ENCODE measurements at regions not wholly inside any gene's neighbourhood (a gene's known extent, or its start where the extent isn't known, plus 50 kb on each side); places are given as distances from the start of the nearest gene placed in this dataset.

DNA sequence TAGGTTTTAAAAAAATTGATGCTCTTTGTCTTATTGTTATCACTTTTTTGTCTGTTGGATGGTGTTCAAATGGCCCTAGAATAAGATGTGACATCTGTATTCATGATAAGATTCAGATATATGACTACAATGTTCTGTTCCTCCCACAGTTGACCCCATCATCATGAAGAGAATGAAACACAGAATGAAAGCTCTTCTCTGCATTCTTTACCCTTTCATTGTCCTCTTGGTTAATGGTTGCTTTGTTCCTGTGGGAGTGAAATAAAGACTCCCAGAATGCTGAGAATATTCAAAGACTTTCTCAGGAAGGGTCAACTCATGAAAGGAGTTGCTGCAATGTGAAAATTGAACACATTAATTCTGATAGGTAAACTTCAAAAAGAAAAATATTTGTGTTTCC, 1015.8 kb downstream of the SORCS3 start:
- Histone ChIP-seq H3K4me3 (ENCODE audit: low read length) (no peak overlapping the region), H3K27ac (ENCODE audit: low read length) (no peak overlapping the region), H3K36me3 (ENCODE audit: control insufficient read depth, insufficient read depth, low read length) (no peaks in the 10 kb centered on the region), H3K27me3 (ENCODE audit: control insufficient read depth, insufficient read depth, low read length) (no peaks in the 10 kb centered on the region), H3K4me1 (ENCODE audit: control insufficient read depth, insufficient read depth, low read length) (peaks cover 1% of the 10 kb centered on the region; the same call in 1 of the 2 replicates), H3K9me3 (ENCODE audit: control insufficient read depth, insufficient read depth, low read length) (no peaks in the 10 kb centered on the region)
- DNase-seq (ENCODE audit: low read depth, low spot score) = no peak

DNA sequence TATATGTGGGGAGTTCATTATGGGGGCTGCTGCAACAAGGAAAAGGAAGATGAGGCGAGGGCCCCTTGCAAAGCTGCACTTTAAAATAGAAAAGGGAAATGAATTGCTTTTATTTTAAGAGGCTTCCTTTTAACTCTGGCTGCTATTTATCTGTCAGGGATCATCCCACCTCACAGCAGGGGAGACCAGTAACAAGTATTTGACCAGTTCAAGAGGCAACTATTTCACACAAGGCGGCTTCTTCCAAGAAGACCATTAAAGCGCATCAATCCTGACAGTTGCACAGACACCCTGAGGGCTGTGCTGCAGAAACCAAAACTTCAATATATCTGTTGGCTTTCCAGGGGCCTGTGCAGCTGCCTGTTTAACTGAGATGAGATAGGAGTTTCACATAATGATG, 1009.2 kb downstream of the SORCS3 start:
- DNase-seq (ENCODE audit: low read depth, low spot score) = no peak
- no peaks in the 10 kb centered on the region for H3K36me3 ChIP-seq (ENCODE audit: control insufficient read depth, insufficient read depth, low read length)
- no peak overlapping the region for H3K4me3 ChIP-seq (ENCODE audit: low read length)
- H3K9me3 ChIP-seq (ENCODE audit: control insufficient read depth, insufficient read depth, low read length) = no peaks in the 10 kb centered on the region
- 0 out of 2 replicates have a peak, but pooled peaks cover 2% of the 10 kb centered on the region for H3K4me1 ChIP-seq (ENCODE audit: control insufficient read depth, insufficient read depth, low read length)
- no peaks in the 10 kb centered on the region for H3K27me3 ChIP-seq (ENCODE audit: control insufficient read depth, insufficient read depth, low read length)
- no CpG with 5 or more reads among the region's 3 CpGs for WGBS (ENCODE audit: insufficient coverage, insufficient read length)
- no peak overlapping the region for H3K27ac ChIP-seq (ENCODE audit: low read length)

DNA sequence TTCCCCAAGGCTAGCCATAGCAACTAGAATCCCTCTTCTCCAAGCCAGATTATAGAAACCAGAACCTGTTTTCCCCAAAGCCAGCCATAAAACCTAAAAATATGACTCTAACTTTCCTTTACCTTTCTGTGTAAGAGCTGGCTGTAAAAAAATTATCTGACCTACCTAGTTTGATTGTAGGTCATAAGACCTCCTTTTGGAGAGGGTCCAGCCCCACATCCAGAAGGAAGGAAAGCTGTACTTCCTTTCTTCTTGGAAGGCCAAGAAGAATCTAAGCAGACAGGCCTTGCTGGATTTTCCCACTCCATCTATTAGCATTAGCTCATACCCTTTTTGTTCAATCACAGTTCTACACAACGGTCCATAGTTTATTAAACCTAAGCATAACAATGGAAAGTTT, 1006.3 kb downstream of the SORCS3 start:
- Histone ChIP-seq H3K4me1 (ENCODE audit: control insufficient read depth, insufficient read depth, low read length) (0 out of 2 replicates have a peak, but pooled peaks cover 2% of the 10 kb centered on the region), H3K9me3 (ENCODE audit: control insufficient read depth, insufficient read depth, low read length) (no peaks in the 10 kb centered on the region), H3K4me3 (ENCODE audit: low read length) (no peak overlapping the region), H3K27me3 (ENCODE audit: control insufficient read depth, insufficient read depth, low read length) (no peaks in the 10 kb centered on the region), H3K27ac (ENCODE audit: low read length) (no peak overlapping the region), H3K36me3 (ENCODE audit: control insufficient read depth, insufficient read depth, low read length) (no peaks in the 10 kb centered on the region)
- DNase-seq (ENCODE audit: low read depth, low spot score) = no peak
- WGBS (ENCODE audit: insufficient coverage, insufficient read length) = no CpG with 5 or more reads among the region's 1 CpG

DNA sequence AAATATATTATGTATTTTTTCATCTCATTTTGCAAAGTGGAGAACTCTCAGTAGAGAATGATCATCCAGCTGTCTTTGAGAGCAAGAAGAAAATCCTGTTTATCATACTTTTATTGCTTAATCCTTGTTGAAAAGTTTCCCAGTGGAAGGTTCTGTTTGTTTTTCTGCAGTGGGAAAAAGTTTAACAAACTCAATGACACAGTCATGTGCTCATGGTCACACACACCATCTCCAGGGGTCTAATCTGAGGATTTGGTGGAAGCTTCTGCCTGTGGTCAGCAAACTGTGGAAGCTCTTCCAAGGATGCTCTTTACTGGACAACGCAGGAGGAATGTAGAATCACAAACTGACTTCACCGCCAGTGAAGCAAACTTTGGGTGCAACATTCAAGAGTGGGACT, 1003.9 kb downstream of the SORCS3 start:
- no peaks in the 10 kb centered on the region for H3K4me1 ChIP-seq (ENCODE audit: control insufficient read depth, insufficient read depth, low read length)
- no CpG with 5 or more reads among the region's 2 CpGs for WGBS (ENCODE audit: insufficient coverage, insufficient read length)
- H3K27me3 ChIP-seq (ENCODE audit: control insufficient read depth, insufficient read depth, low read length) = no peaks in the 10 kb centered on the region
- H3K36me3 ChIP-seq (ENCODE audit: control insufficient read depth, insufficient read depth, low read length) = no peaks in the 10 kb centered on the region
- DNase-seq (ENCODE audit: low read depth, low spot score) = no peak
- no peak overlapping the region for H3K27ac ChIP-seq (ENCODE audit: low read length)
- no peak overlapping the region for H3K4me3 ChIP-seq (ENCODE audit: low read length)
- no peaks in the 10 kb centered on the region for H3K9me3 ChIP-seq (ENCODE audit: control insufficient read depth, insufficient read depth, low read length)

DNA sequence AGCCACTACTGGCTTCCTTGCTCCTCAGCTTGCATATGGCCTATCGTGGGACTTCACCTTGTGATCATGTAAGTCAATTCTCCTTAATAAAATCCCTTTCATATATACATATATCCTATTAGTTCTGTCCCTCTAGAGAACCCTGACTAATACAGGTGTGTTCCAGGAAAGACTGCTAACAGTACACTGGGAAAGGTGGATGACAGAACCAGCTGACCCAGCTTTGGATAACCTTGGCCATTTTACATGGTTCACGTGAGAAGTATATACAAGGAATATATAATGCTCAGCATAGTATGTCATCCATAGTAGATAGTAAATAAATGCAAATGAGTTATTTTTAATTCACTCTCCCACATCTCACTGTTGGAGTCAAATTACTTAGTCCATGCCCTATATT, 1003.5 kb downstream of the SORCS3 start:
- H3K27ac ChIP-seq (ENCODE audit: low read length) = no peak overlapping the region
- no peaks in the 10 kb centered on the region for H3K4me1 ChIP-seq (ENCODE audit: control insufficient read depth, insufficient read depth, low read length)
- no CpG with 5 or more reads among the region's 2 CpGs for WGBS (ENCODE audit: insufficient coverage, insufficient read length)
- no peak overlapping the region for H3K4me3 ChIP-seq (ENCODE audit: low read length)
- no peaks in the 10 kb centered on the region for H3K9me3 ChIP-seq (ENCODE audit: control insufficient read depth, insufficient read depth, low read length)
- no peaks in the 10 kb centered on the region for H3K36me3 ChIP-seq (ENCODE audit: control insufficient read depth, insufficient read depth, low read length)
- no peaks in the 10 kb centered on the region for H3K27me3 ChIP-seq (ENCODE audit: control insufficient read depth, insufficient read depth, low read length)
- DNase-seq (ENCODE audit: low read depth, low spot score) = no peak

DNA sequence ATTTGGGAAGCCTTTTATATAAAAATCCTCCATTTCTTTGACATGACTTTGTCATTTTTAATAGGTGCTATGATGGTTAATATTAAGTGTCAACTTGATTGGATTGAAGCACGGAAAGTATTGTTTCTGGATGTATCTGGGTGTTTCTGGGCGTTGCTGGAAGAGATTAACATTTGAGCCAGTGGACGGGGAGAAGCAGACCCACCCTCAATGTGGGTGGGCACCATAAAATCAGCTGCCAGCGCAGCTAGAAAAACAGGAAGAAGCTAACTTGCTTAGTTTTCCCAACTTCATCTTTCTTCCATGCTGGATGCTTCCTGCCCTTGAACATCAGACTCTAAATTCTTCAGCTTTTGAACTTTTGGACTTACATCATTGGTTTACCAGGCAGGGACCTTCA, 1003.0 kb downstream of the SORCS3 start:
- DNase-seq (ENCODE audit: low read depth, low spot score) = no peak
- no peaks in the 10 kb centered on the region for H3K27me3 ChIP-seq (ENCODE audit: control insufficient read depth, insufficient read depth, low read length)
- H3K9me3 ChIP-seq (ENCODE audit: control insufficient read depth, insufficient read depth, low read length) = no peaks in the 10 kb centered on the region
- WGBS (ENCODE audit: insufficient coverage, insufficient read length) = no CpG with 5 or more reads among the region's 4 CpGs
- no peaks in the 10 kb centered on the region for H3K36me3 ChIP-seq (ENCODE audit: control insufficient read depth, insufficient read depth, low read length)
- H3K4me3 ChIP-seq (ENCODE audit: low read length) = no peak overlapping the region
- no peaks in the 10 kb centered on the region for H3K4me1 ChIP-seq (ENCODE audit: control insufficient read depth, insufficient read depth, low read length)
- no peak overlapping the region for H3K27ac ChIP-seq (ENCODE audit: low read length)

GRCh38 chr10:105643660-105644059, 1002.6 kb downstream of the SORCS3 start:
- H3K4me1 ChIP-seq (ENCODE audit: control insufficient read depth, insufficient read depth, low read length) = no peaks in the 10 kb centered on the region
- DNase-seq (ENCODE audit: low read depth, low spot score) = no peak
- no peaks in the 10 kb centered on the region for H3K9me3 ChIP-seq (ENCODE audit: control insufficient read depth, insufficient read depth, low read length)
- H3K27ac ChIP-seq (ENCODE audit: low read length) = no peak overlapping the region
- no peaks in the 10 kb centered on the region for H3K27me3 ChIP-seq (ENCODE audit: control insufficient read depth, insufficient read depth, low read length)
- H3K4me3 ChIP-seq (ENCODE audit: low read length) = no peak overlapping the region
- H3K36me3 ChIP-seq (ENCODE audit: control insufficient read depth, insufficient read depth, low read length) = no peaks in the 10 kb centered on the region

GRCh38 chr10:105634281-105634680, 993.2 kb downstream of the SORCS3 start:
- Histone ChIP-seq H3K36me3 (ENCODE audit: control insufficient read depth, insufficient read depth, low read length) (no peaks in the 10 kb centered on the region), H3K27me3 (ENCODE audit: control insufficient read depth, insufficient read depth, low read length) (no peaks in the 10 kb centered on the region), H3K4me1 (ENCODE audit: control insufficient read depth, insufficient read depth, low read length) (no peaks in the 10 kb centered on the region), H3K4me3 (ENCODE audit: low read length) (no peak overlapping the region), H3K27ac (ENCODE audit: low read length) (no peak overlapping the region), H3K9me3 (ENCODE audit: control insufficient read depth, insufficient read depth, low read length) (no peaks in the 10 kb centered on the region)
- no peak for DNase-seq (ENCODE audit: low read depth, low spot score)
- WGBS (ENCODE audit: insufficient coverage, insufficient read length) = no CpG with 5 or more reads among the region's 3 CpGs

GRCh38 chr10:105615715-105616365, 974.8 kb downstream of the SORCS3 start:
- H3K27ac ChIP-seq (ENCODE audit: low read length) = no peak overlapping the region
- H3K9me3 ChIP-seq (ENCODE audit: control insufficient read depth, insufficient read depth, low read length) = no peaks in the 10 kb centered on the region
- H3K36me3 ChIP-seq (ENCODE audit: control insufficient read depth, insufficient read depth, low read length) = no peaks in the 10 kb centered on the region
- H3K4me1 ChIP-seq (ENCODE audit: control insufficient read depth, insufficient read depth, low read length) = no peaks in the 10 kb centered on the region
- H3K27me3 ChIP-seq (ENCODE audit: control insufficient read depth, insufficient read depth, low read length) = no peaks in the 10 kb centered on the region
- no peak for DNase-seq (ENCODE audit: low read depth, low spot score)
- no CpG with 5 or more reads among the region's 4 CpGs for WGBS (ENCODE audit: insufficient coverage, insufficient read length)
- no peak overlapping the region for H3K4me3 ChIP-seq (ENCODE audit: low read length)

DNA sequence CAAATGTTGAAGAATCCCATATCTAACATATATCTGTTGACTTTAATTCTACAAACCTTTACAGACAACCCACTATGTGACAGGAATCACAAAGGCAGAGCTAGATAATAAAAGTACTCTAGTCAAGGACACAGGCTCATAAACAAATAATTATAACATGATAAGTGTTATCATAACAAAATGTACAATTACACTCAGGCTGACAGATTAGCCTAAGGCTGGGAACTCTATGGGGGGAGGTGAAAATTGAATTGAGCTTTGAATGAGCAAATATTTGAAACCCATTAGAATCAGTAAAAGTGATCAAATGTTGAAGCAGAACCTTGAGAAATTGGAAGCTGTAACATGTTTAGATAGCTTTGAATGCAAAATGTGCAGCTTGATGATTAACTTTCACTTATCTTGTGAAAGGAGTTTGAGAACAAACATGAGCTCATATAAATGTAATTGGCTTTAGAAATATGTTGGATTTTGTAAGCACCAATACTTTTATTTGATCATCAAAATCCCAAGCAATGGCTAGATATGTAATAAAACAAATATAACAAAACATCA, 970.2 kb downstream of the SORCS3 start:
- no peak for DNase-seq (ENCODE audit: low read depth, low spot score)
- Histone ChIP-seq H3K4me1 (ENCODE audit: control insufficient read depth, insufficient read depth, low read length) (no peaks in the 10 kb centered on the region), H3K9me3 (ENCODE audit: control insufficient read depth, insufficient read depth, low read length) (no peaks in the 10 kb centered on the region), H3K4me3 (ENCODE audit: low read length) (no peak overlapping the region), H3K27ac (ENCODE audit: low read length) (no peak overlapping the region), H3K27me3 (ENCODE audit: control insufficient read depth, insufficient read depth, low read length) (no peaks in the 10 kb centered on the region), H3K36me3 (ENCODE audit: control insufficient read depth, insufficient read depth, low read length) (no peaks in the 10 kb centered on the region)

DNA sequence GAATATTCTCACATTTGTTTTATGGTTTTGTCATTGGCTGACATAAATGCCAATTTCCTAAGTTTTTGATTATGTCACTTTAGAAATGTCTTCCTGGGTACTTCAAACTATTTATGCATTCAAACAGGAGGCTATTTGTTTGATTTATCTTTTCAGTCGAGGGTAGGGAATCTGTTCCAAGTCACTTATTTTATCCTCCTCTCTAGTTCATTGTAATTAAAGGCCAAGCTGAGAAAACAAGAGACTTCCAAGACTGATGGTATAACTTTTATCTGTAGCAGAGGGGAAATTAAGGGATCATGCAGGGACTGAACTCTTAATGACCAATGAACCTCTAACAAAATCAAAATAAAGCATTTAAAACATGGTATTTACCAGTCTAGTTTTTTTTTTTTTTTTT, 968.4 kb downstream of the SORCS3 start:
- Histone ChIP-seq H3K27ac (ENCODE audit: low read length) (no peak overlapping the region), H3K4me3 (ENCODE audit: low read length) (no peak overlapping the region), H3K36me3 (ENCODE audit: control insufficient read depth, insufficient read depth, low read length) (no peaks in the 10 kb centered on the region), H3K4me1 (ENCODE audit: control insufficient read depth, insufficient read depth, low read length) (no peaks in the 10 kb centered on the region; the same call in 1 of the 2 replicates), H3K9me3 (ENCODE audit: control insufficient read depth, insufficient read depth, low read length) (no peaks in the 10 kb centered on the region), H3K27me3 (ENCODE audit: control insufficient read depth, insufficient read depth, low read length) (no peaks in the 10 kb centered on the region)
- no CpG with 5 or more reads among the region's 1 CpG for WGBS (ENCODE audit: insufficient coverage, insufficient read length)
- no peak for DNase-seq (ENCODE audit: low read depth, low spot score)
